T47D (cell line): ENCODE measurements at regions not wholly inside any gene's neighbourhood (a gene's known extent, or its start where the extent isn't known, plus 50 kb on each side); places are given as distances from the start of the nearest gene placed in this dataset.

Source experiments
- DNase-seq, 2 experiments: peaks; one replicate each; pipeline versions ENCODE4 v3.0.0 to v3.0.0-alpha.2; 2011 to 2012; ENCODE audit warnings: low read depth in 1 of 2, low spot score in 1 of 2
- JUND ChIP-seq: IDR thresholded peaks from 2 replicates; pipeline ENCODE4 v1.6.1; 2012; ENCODE audit warnings: low read depth
- in situ Hi-C: cut with HindIII; loops from 2 replicates; pipeline ENCODE4 v1.10.0; 2016; ENCODE audit warnings: low sequenced_read_pairs, low pct_unique_long_range_greater_than_20kb

GRCh38 chr10:130867446-130868194, 443.9 kb downstream of the TCERG1L start:
- TF ChIP-seq JUND: no peak
- no peak for DNase-seq
- in situ Hi-C loops: no loop called here

- TF ChIP-seq JUND: no peak
- no peak for DNase-seq
- in situ Hi-C loops: no loop called here
These were observed 442.2 kb downstream of the TCERG1L start for GRCh38 chr10:130869179-130869841.

GRCh38 chr10:130871406-130871805, 440.1 kb downstream of the TCERG1L start:
- in situ Hi-C loops: no loop called here

DNA sequence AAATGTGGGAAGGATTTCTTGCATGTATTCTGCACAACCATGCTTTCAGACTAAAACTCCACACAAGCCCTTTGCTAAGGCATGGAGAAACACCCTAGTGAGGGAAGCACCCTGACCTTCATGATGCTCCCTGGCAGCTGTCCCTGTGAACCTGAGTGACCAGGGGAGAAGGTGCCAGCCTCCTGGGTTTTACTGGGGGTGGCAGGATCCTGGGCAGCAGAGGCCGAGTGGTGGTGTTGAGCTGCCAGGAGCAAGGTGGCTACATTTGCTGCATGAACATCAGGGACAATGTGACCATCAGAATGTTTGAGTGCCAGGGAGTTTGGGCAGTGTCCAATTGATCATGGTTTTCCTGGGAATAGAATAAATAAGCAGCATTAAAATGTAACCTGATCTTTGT, 437.9 kb downstream of the TCERG1L start:
- in situ Hi-C loops: no loop called here
- no peak for TF ChIP-seq JUND
- no peak for DNase-seq

More at GRCh38 chr10:130871406-130871805, 440.1 kb downstream of the TCERG1L start:
- DNase-seq: no peak
- no peak for TF ChIP-seq JUND

DNA sequence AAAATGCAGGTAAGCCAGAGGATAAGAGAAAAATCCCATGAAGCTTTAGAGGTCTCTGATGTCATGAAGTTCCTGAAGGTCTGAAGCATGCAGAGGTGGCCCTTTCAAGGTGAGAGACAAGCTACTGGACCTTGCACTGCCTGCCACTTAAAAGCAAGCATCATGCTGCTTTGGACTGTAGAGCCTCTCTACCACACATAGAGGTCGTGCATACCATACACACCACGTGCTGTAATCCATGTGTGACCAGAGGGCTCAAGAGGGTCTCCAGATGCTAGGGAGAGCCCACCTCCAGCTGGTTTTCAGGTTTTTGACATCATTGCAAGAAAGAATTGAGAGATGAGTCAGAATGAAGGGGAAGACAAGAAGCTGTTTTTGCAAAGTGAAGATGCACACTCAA, 436.4 kb downstream of the TCERG1L start:
- in situ Hi-C loops: no loop called here
- TF ChIP-seq JUND: no peak
- no peak for DNase-seq

- in situ Hi-C loops: no loop called here
- no peak for DNase-seq
- no peak for TF ChIP-seq JUND
These were observed 435.5 kb downstream of the TCERG1L start for GRCh38 chr10:130875897-130876472.

DNA sequence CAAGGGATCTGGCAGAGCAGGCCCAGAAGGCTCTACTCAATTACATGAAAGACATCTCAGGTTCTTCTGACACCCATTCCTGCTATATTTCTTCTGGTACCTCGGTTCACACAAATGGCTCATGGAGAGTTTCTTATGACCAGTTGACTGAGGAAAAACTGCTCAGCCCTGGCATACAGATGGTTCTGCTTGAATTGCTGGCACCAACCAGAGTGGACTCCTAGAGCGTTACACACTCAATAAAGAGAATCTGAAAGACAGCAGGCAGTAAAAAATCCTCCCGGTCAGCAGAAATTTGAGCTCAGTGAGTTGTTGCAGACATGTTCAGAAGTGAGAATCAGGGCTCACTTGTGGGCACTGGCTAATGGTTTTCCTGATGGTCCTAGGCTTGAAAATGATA, 434.4 kb downstream of the TCERG1L start:
- no peak for DNase-seq
- in situ Hi-C loops: no loop called here
- TF ChIP-seq JUND: no peak

- DNase-seq: no peak
- TF ChIP-seq JUND: no peak
- in situ Hi-C loops: no loop called here
These were observed 433.4 kb downstream of the TCERG1L start for GRCh38 chr10:130878131-130878530.

- in situ Hi-C loops: no loop called here
- DNase-seq: no peak
- no peak for TF ChIP-seq JUND
These were observed 428.6 kb downstream of the TCERG1L start for GRCh38 chr10:130882906-130883305.

DNA sequence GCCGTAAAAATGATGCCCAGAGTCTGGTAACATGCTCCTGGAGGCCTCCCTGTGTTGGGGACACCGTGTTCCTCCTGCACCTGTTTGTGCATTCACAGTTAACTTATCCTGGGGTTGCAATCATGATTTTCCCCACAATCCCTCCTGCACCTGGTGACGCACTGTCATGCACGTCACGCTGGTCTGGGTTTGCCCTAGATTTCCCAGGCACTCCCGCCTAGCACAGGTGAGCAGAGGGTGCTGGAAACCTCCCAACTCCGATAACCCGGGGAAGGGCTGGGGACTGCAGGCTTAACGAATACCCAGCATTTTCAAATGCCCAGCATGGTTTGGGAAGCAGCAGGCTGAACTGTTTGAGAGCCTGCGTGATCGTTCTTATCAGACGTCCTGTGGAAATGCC, 427.1 kb downstream of the TCERG1L start:
- DNase-seq: no peak
- in situ Hi-C loops: no loop called here
- TF ChIP-seq JUND: no peak

DNA sequence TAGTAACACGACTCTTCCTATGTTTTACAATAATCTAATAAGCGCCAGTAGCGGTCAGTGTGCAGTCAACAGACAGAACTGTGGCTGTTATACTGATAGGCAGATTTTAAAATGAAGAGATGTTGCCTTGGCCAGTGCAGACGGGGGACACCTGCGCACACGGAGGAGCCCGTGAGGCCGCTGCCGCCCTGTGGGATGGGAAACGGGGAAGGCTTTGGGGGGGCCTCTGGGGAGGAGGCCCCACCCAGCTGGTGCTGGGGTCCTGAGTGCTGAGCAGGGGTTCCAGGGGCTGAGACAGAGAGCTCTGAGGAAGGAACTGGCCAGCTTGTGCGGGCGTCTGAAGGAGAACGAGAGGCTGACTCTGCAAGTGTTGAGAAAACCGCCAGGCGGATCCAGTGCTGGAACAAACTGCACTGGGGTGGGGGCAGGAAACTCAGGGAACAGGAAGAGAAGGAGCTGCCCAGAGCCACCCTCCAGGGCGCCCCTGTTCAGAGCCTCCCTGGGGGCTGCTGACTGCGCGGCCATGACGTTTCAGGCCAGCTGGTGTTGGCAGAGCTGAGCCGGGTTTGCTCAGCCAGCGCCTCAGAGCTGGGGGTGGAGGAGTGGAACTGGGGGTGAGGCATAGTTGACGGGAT, 426.4 kb downstream of the TCERG1L start:
- DNase-seq: no peak
- in situ Hi-C loops: no loop called here
- no peak for TF ChIP-seq JUND

DNA sequence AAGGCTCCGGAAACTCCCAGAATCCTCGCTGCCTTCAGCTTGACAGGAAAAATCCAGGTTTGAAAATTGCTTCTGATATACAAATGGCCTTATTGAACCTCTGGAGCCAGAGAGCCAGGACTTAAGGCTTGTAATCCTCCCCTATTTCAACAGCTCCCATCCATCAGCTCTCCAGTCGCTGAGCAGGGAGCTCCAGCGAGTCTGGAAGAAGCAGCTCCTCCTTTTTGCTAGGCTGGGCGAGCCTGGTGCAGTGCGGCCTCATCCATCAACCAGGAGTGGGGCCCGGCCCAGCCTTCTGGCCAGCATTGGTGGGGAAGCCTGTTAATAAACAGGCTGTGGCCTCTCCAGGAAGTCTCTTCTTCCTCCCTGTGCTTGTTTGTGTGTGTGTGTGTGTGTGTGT, 424.4 kb downstream of the TCERG1L start:
- in situ Hi-C loops: no loop called here
- DNase-seq: no peak
- TF ChIP-seq JUND: no peak

GRCh38 chr10:130888493-130888892, 423.0 kb downstream of the TCERG1L start:
- in situ Hi-C loops: no loop called here
- no peak for DNase-seq
- TF ChIP-seq JUND: no peak
